ENCODE measurements at regions not wholly inside any gene's neighbourhood (a gene's known extent, or its start where the extent isn't known, plus 50 kb on each side); places are given as distances from the start of the nearest gene placed in this dataset.

- TF ChIP-seq TFCP2L1 (CRISPR knock-in tag; IDR thresholded peaks at IDR 0.05) (no peak), NPAS2 (CRISPR knock-in tag; IDR thresholded peaks at IDR 0.05; ENCODE audit: borderline replicate concordance) (no peak), RCOR1 (IDR thresholded peaks at IDR 0.05; ENCODE audit: low read depth, low read length) (no peak), CBX2 (IDR thresholded peaks at IDR 0.05; ENCODE audit: borderline replicate concordance, low read depth) (no peak), CBX8 (IDR thresholded peaks at IDR 0.05) (no peak), ZSCAN20 (CRISPR knock-in tag; IDR thresholded peaks at IDR 0.05) (no peak), FOSL2 (IDR thresholded peaks at IDR 0.05) (no peak), FOSL2 (CRISPR knock-in tag; IDR thresholded peaks at IDR 0.05) (no peak)
- TF ChIP-seq, protein P1, sequence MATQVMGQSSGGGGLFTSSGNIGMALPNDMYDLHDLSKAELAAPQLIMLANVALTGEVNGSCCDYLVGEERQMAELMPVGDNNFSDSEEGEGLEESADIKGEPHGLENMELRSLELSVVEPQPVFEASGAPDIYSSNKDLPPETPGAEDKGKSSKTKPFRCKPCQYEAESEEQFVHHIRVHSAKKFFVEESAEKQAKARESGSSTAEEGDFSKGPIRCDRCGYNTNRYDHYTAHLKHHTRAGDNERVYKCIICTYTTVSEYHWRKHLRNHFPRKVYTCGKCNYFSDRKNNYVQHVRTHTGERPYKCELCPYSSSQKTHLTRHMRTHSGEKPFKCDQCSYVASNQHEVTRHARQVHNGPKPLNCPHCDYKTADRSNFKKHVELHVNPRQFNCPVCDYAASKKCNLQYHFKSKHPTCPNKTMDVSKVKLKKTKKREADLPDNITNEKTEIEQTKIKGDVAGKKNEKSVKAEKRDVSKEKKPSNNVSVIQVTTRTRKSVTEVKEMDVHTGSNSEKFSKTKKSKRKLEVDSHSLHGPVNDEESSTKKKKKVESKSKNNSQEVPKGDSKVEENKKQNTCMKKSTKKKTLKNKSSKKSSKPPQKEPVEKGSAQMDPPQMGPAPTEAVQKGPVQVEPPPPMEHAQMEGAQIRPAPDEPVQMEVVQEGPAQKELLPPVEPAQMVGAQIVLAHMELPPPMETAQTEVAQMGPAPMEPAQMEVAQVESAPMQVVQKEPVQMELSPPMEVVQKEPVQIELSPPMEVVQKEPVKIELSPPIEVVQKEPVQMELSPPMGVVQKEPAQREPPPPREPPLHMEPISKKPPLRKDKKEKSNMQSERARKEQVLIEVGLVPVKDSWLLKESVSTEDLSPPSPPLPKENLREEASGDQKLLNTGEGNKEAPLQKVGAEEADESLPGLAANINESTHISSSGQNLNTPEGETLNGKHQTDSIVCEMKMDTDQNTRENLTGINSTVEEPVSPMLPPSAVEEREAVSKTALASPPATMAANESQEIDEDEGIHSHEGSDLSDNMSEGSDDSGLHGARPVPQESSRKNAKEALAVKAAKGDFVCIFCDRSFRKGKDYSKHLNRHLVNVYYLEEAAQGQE (IDR thresholded peaks at IDR 0.05) = no peak
- Histone ChIP-seq H3K4me3 (no peak overlapping the region), H3K27ac (no peak overlapping the region), H3K4me1 (no peaks in the 10 kb centered on the region), H3K4me2 (no peak overlapping the region), H3K9me3 (peaks cover 27% of the 10 kb centered on the region)
- under 1% methylated on average over 3 of the region's 3 CpGs for WGBS (ENCODE audit: missing lambda C conversion rate)
- no peak for FAIRE-seq
- CTCF ChIA-PET = no interaction called here
- POLR2A ChIA-PET = no interaction called here
- DNase-seq (ENCODE audit: low read depth in 1 of 2, low spot score in 1 of 2) = no peak
- ATAC-seq = no peak
Measured at GRCh38 chrX:716136-716535, 85.5 kb downstream of the SHOX start.

DNA sequence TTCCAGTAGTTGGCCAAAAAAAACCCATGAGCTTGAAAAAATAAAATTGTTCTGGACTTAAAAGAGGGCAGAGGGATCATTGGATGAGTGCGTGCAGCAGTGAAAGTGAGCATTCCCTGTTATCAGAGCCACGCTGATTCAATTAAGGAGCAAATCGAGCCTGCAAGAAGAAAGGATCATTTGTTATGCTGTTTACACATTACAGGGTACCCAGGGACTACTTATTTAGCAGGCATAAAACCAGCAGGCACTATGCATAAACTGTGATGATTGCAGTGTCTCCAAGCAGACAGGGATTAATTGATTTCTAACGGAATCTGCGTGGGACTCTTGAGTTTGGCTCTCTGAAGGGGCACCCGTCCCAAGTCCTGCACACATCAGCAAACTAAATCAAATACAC is 83.5 kb downstream of the SHOX start:
- TF ChIP-seq ELK1 (IDR thresholded peaks at IDR 0.05; ENCODE audit: low read depth, low read length) = no peak
- TF ChIP-seq HOXB13 (CRISPR knock-in tag; IDR thresholded peaks at IDR 0.05; ENCODE audit: low read depth) = no peak
- TF ChIP-seq MYC (IDR thresholded peaks at IDR 0.05; ENCODE audit: borderline replicate concordance, low read length) = no peak
- TF ChIP-seq CHD2 (IDR thresholded peaks at IDR 0.05; ENCODE audit: low read length, partially characterized antibody) = no peak
- TF ChIP-seq KDM1A (IDR thresholded peaks at IDR 0.05; ENCODE audit: low read depth) = no peak
- TF ChIP-seq, protein P2, sequence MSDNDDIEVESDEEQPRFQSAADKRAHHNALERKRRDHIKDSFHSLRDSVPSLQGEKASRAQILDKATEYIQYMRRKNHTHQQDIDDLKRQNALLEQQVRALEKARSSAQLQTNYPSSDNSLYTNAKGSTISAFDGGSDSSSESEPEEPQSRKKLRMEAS (IDR thresholded peaks at IDR 0.05) = no peak
- no peak for TF ChIP-seq NFE2L2 (conservative IDR thresholded peaks at IDR 0.05; ENCODE audit: low read length)
- no peak for TF ChIP-seq NPAS2 (CRISPR knock-in tag; IDR thresholded peaks at IDR 0.05; ENCODE audit: borderline replicate concordance)
- no peak for TF ChIP-seq ZFP36 (IDR thresholded peaks at IDR 0.05; ENCODE audit: borderline replicate concordance, partially characterized antibody)
- no peak for TF ChIP-seq CTCF (IDR thresholded peaks at IDR 0.05)
- no peak for TF ChIP-seq RNF2 (IDR thresholded peaks at IDR 0.05; ENCODE audit: borderline replicate concordance, low read depth)
- TF ChIP-seq PBX3 (IDR thresholded peaks at IDR 0.05) = no peak
- no peak for TF ChIP-seq HES2 (IDR thresholded peaks at IDR 0.05)
- TF ChIP-seq TFCP2L1 (CRISPR knock-in tag; IDR thresholded peaks at IDR 0.05) = no peak
- no peak for TF ChIP-seq KDM5A (IDR thresholded peaks at IDR 0.05)
- no peak for TF ChIP-seq GATA3 (IDR thresholded peaks at IDR 0.05; ENCODE audit: borderline replicate concordance)
- no peak for TF ChIP-seq CEBPB (IDR thresholded peaks at IDR 0.05)
- POLR2A ChIA-PET = no interaction called here
- Histone ChIP-seq H3K4me1 (no peaks in the 10 kb centered on the region), H3K9me3 (peaks cover 27% of the 10 kb centered on the region), H3K4me3 (no peak overlapping the region), H3K27ac (no peak overlapping the region), H3K4me2 (no peak overlapping the region)
- WGBS (ENCODE audit: missing lambda C conversion rate) = 15% methylated on average over 6 of the region's 6 CpGs
- ATAC-seq (no peak), DNase-seq (ENCODE audit: low read depth in 1 of 2, low spot score in 1 of 2) (no peak), FAIRE-seq (no peak)
- CTCF ChIA-PET = no interaction called here
